Fibroblast of the aortic adventitia (primary cell): ENCODE measurements at regions not wholly inside any gene's neighbourhood (a gene's known extent, or its start where the extent isn't known, plus 50 kb on each side); places are given as distances from the start of the nearest gene placed in this dataset.

Experiments used
- DNase-seq: peaks from one replicate; pipeline ENCODE4 v3.0.0-alpha.2; 2010; ENCODE audit warnings: low read depth
- H3K4me3 ChIP-seq: 2 replicates; pipeline ENCODE4 v1.5.1; 2011; ENCODE audit warnings: low read depth, mild to moderate bottlenecking, control low read depth, low read length, moderate library complexity
- TF ChIP-seq, protein P1 (sequence below): IDR thresholded peaks from 2 replicates; pipeline ENCODE4 v1.5.1; 2011; ENCODE audit warnings: mild to moderate bottlenecking, low read length, control low read depth, inconsistent platforms; ENCODE audit not compliant: insufficient read depth

DNA sequence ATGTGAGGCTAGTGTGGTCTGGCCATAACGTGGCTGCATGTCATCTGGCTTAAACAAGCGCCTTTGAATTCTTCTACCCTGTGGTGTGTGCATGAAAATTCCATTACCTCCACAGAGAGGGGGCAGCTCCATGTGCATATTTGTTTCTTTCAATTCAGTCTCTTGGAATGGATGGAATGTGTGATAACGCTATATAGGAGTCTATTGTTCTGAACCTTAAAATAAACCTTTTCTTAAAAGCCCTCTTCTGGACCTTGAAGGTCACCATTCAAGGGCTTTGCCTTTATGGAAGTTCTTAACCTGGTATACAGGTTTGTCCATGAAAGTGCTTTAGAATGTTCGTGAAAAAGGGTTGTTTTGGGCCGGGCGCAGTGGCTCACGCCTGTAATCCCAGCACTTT lies 118.2 kb upstream of the ADGRL2 start:
- DNase-seq: peak; percentile 71
- H3K4me3 ChIP-seq: no peak overlapping the region
- TF ChIP-seq, protein P1, sequence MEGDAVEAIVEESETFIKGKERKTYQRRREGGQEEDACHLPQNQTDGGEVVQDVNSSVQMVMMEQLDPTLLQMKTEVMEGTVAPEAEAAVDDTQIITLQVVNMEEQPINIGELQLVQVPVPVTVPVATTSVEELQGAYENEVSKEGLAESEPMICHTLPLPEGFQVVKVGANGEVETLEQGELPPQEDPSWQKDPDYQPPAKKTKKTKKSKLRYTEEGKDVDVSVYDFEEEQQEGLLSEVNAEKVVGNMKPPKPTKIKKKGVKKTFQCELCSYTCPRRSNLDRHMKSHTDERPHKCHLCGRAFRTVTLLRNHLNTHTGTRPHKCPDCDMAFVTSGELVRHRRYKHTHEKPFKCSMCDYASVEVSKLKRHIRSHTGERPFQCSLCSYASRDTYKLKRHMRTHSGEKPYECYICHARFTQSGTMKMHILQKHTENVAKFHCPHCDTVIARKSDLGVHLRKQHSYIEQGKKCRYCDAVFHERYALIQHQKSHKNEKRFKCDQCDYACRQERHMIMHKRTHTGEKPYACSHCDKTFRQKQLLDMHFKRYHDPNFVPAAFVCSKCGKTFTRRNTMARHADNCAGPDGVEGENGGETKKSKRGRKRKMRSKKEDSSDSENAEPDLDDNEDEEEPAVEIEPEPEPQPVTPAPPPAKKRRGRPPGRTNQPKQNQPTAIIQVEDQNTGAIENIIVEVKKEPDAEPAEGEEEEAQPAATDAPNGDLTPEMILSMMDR: no peak

DNA sequence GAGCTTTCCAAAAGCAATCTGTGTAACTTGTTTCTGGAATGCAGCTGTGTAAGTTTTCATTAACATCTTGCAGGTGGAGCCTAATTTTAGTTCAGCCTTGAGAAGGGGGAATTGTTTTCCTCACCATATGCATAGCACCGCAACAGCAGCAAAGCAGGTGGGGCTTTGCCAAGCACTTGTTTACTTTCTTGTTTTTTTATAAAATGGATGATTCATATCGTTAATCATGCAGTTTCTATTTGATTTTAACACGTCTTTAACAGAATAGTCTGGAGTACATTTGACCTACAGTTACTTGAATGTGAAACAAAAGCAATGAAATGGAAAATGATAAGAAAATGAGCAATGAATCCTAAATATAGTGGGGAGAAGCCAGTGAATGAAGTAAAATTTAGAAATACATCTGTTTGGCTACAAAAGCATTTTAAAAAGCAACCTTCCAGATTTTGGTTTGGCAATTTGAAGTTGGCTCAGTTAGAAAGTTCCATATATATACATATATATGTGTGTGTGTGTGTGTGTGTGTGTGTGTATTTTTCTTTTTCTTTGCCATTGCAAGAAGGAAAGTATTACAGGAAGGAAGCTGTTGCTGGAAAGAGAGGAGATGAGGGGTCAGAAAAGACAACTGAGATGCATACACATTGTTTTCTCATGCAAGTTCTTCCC lies 119.0 kb upstream of the ADGRL2 start:
- peak; percentile 75 for DNase-seq
- no peak overlapping the region for H3K4me3 ChIP-seq
- TF ChIP-seq, protein P1: no peak

DNA sequence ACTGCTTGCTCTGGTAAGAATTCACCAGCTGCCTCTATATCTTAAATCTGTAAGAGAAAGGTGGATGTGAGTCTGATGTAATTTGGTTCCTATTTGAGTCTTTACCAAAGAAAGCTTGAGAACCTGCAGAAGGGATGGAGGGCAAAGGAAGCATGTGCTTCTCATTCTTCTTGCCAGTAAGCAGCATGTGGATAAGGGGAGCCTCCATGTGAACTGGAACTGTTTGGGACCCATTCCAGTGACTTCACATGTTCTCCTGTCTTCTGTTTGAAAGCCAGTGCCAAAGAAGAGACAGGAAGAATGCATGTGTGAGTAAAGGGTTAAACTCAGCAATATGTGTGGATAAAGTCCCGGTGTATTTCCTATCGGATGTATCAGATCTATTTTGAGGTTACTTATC lies 119.6 kb upstream of the ADGRL2 start:
- TF ChIP-seq, protein P1: no peak
- peak; percentile 54 for DNase-seq
- no peak overlapping the region for H3K4me3 ChIP-seq

DNA sequence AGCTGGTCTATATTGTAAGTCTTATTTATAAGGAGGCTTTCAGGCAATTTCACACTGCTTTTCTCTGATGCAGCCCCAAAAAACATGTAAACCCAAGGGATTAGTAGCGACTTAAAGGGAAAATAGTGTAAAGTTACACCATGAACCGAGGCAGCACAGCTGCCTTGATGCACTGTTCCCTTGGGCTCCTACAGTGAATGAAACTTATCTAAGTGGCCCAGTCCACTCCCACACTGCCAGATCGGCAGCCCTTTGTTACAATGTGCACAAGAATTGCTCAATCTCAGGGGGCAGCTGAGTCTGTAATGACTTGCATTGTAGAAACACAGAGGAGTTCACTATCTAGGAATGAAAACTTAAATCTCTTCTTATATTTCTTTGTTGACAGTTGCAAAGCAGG lies 120.8 kb upstream of the ADGRL2 start:
- TF ChIP-seq, protein P1: no peak
- no peak overlapping the region for H3K4me3 ChIP-seq
- DNase-seq: peak; percentile 76

DNA sequence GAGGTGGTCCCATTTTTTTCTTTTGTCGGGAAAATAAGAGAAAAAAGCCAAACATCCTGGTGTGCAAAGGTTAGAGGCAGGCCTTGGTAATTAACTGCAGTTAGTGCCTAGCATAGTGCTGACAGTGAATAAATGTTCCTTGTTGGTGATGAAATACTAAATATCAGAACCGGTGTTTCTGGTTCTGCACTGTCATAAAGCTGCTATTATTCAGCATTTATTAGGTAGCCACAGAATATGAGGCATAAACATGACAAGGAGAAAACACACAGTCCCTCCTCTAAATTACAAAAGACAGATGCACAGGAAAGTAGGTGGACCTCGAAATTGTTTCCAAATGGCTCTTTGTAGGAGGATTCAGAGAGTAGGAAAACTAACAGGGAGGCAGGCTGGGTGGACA lies 122.0 kb upstream of the ADGRL2 start:
- DNase-seq: no peak

DNA sequence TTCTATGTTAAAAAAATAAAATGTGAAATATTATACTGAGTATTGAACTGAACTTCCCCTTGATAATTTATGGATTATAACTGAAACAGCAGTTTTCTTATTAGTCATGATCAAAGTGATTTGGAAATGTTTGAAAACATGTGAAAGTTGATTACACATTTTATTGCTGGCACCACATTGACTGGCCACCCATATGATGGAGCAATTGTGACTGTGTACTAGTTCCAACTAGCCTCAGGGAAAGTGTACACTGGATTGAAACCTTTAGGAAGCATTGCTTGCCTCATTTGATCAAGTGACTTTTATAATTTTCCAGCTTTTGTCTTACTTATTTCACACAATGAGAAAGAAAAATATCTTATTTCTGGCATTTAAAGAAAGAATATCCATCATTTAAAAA lies 128.0 kb upstream of the ADGRL2 start:
- no peak for DNase-seq
- TF ChIP-seq, protein P1: no peak
- H3K4me3 ChIP-seq: no peak overlapping the region

More for the DNA sequence above, 122.0 kb upstream of the ADGRL2 start:
- TF ChIP-seq, protein P1: no peak
- H3K4me3 ChIP-seq: no peak overlapping the region

DNA sequence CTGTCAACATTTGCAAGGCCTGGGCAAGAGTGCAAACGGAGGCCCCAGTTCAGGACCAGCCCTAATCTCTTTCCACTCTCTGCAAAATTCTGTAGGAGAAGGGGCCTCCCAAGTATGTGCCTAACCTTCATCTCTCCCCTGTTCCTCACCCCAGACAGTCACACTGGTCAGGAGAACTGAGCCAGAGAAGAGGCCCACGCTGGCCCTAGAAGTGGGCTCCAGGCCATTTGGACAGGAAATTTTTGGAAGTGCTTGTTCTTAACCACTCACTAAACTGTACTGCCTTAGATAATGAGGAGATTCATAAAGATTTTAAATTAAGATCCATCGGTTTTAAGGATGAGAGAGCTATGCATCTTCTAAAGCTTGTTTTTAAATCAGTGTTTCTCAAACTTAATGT lies 129.7 kb upstream of the ADGRL2 start:
- no peak overlapping the region for H3K4me3 ChIP-seq
- TF ChIP-seq, protein P1: no peak
- peak; percentile 24 for DNase-seq
